ENCODE measurements at regions not wholly inside any gene's neighbourhood (a gene's known extent, or its start where the extent isn't known, plus 50 kb on each side); places are given as distances from the start of the nearest gene placed in this dataset.

DNA sequence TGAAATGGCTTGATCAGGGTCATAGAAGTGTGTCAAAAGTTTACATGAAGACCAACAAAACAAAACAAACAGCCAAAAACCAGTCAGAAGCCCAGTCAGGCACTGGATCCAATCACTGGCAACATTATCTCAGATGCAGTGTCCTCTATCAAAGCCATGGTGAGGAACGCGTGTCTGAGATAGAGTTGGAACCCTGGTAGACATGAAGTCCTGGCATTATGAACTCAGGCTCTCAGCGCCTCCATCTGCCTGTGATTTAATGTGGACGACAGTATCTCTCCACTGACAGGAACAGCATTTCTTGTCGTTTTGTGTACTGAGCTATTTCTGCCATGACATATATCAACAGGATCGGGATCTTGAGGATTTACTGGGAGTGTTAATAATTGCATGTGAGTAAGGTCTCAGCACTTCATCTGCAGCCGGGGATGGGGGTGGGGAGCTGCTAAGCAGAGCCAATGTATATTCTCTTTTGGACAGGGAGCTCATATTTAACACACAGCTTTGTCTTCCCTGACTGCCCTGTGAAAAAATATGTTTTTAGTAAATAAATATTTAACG, 1120.0 kb downstream of the IGSF11 start:
- TF ChIP-seq REST (IDR thresholded peaks at IDR 0.05; ENCODE audit: unreplicated experiment), result no peak
- TF ChIP-seq CTCF (conservative IDR thresholded peaks at IDR 0.05; ENCODE audit: low read depth in 2 of 2), result no peak

All from GM23338 (cell line).